ENCODE measurements at regions not wholly inside any gene's neighbourhood (a gene's known extent, or its start where the extent isn't known, plus 50 kb on each side); places are given as distances from the start of the nearest gene placed in this dataset.

DNA sequence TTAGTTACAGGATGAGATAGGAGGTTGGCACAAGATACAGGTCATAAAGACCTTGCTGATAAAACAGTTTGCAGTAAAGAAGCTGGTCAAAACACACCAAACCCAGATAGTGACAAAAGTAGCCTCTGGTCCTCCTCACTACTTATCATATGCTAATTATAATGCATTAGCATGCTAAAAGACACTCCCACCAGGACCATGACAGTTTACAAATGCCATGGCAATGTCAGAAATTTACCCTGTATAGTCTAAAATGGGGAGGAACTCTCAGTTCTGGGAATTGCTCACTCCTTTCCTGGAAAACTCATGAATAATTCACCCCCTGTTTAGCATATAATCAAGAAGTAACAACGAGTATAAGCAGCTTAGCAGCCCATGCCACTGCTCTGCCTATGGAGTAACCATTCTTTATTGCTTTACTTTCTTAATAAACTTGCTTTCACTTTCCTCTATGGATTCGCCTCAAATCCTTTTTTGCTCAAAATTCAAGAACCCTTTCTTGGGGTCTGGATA lies 1254.4 kb downstream of the PCDH7 start:
- TF ChIP-seq, protein P1, sequence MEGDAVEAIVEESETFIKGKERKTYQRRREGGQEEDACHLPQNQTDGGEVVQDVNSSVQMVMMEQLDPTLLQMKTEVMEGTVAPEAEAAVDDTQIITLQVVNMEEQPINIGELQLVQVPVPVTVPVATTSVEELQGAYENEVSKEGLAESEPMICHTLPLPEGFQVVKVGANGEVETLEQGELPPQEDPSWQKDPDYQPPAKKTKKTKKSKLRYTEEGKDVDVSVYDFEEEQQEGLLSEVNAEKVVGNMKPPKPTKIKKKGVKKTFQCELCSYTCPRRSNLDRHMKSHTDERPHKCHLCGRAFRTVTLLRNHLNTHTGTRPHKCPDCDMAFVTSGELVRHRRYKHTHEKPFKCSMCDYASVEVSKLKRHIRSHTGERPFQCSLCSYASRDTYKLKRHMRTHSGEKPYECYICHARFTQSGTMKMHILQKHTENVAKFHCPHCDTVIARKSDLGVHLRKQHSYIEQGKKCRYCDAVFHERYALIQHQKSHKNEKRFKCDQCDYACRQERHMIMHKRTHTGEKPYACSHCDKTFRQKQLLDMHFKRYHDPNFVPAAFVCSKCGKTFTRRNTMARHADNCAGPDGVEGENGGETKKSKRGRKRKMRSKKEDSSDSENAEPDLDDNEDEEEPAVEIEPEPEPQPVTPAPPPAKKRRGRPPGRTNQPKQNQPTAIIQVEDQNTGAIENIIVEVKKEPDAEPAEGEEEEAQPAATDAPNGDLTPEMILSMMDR (IDR thresholded peaks at IDR 0.05; ENCODE audit: low read depth, low read length): no peak
- no peak for DNase-seq (ENCODE audit: extremely low read depth, low read depth)

DNA sequence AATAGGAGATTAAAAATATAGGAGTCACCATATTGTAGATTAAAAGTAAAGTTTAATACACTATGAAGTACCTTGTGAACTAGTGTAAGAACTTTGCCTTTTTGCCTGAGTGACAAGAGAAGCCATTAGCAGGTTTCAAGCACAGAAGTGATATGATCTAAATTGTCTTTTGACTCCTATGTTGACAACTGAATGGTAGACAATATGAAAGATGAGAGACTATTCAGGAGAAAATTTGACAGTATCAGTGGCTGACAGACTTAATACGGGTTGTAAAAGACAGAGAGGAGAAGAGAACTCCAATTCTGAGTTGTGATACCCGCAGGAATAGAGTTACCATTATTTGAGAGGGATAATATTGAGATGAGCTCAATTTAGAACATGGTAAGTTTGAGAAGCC lies 1259.8 kb downstream of the PCDH7 start:
- DNase-seq (ENCODE audit: extremely low read depth, low read depth): no peak
- TF ChIP-seq, protein P1 (IDR thresholded peaks at IDR 0.05; ENCODE audit: low read depth, low read length): no peak

DNA sequence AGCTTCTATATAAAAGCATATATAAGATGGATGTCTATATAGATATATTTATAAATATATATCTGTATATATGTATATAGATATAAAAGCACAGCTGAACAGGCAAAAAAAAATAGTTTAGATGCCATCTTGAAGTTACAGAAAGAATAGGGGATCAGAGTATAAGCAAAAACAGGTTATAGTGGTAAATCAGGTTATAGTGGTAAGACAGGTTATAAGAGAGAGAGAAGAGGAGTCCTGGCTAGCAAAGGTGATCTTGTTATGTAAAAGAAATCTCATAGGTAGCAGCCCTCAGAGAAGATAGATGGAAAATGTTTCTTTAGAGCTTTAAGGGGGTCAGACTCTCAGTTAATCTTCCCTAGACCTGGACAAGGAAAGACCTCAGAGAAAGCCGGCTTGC lies 1263.1 kb downstream of the PCDH7 start:
- no peak for DNase-seq (ENCODE audit: extremely low read depth, low read depth)
- TF ChIP-seq, protein P1 (IDR thresholded peaks at IDR 0.05; ENCODE audit: low read depth, low read length): no peak

DNA sequence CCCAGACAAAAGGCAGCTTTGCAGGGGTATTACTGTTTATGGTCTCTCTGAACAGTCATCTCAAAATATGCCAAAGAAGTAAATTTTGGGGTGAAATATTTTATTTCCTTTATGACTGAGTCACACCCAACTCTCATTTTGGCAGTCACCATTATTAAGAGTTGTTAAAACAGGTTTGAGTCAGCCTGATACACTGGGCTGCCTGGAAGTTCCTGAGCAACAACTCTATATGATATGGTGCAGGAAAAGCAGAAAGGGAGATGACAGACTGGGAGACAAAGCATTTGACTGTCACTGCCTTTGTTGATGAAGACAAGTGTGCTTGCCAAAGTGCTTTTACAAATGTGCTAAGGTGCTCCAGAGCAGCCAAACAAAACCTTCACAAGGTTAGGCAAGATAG lies 1263.5 kb downstream of the PCDH7 start:
- TF ChIP-seq, protein P1 (IDR thresholded peaks at IDR 0.05; ENCODE audit: low read depth, low read length): no peak
- no peak for DNase-seq (ENCODE audit: extremely low read depth, low read depth)

DNA sequence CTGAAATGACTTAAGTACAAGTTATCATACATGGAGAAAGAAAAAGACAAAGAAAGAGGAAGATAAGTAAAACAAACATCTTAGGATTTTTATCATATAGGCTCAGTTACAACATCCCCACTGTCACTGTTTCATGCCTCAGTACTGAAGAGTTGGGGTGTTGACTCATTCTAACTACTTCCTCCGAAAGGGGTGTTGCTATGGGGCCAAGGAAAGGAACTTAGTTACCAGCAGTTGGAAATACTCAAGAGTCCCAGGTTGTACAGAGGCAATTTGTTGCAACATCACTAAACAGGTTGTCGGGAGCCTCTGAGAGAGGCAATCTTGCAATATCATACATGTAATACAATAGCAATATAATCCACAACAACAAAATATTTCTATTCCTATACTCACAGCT lies 1264.7 kb downstream of the PCDH7 start:
- TF ChIP-seq, protein P1 (IDR thresholded peaks at IDR 0.05; ENCODE audit: low read depth, low read length): no peak
- no peak for DNase-seq (ENCODE audit: extremely low read depth, low read depth)

DNA sequence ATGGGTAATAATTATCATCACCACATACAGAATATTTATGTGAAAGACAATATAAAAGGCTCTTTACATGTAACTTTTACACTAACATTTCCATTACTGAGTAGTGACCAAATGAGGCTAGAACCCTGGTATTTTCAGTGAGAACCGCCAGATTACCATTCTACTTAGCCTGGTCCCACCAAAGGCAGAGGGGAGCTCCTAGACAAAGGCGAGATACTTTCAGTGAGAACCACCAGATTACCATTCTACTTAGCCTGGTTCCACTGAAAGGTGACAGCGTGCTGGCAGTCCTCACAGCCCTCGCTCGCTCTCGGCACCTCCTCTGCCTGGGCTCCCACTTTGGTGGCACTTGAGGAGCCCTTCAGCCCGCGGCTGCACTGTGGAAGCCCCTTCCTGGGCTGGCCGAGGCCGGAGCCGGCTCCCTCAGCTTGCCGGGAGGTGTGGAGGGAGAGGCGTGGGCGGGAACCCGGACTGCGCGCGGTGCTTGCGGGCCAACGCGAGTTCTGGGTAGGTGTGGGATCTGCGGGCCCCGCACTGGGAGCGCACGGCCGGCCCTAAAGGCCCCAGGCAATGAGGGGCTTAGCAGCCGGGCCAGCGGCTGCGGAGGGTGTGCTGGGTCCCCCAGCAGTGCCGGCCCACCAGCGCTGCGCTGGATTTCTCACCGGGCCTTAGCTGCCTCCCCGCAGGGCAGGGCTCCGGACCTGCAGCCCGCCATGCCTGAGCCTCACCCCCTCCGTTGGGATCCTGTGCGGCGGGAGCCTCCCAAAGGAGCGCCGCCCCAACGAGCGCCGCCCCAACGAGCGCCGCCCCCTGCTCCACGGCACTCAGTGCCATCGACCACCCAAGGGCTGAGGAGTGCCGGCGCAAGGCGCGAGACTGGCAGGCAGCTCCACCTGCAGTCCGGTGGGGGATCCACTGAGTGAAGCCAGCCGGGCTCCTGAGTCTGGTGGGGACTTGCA lies 1276.1 kb downstream of the PCDH7 start:
- no peak for DNase-seq (ENCODE audit: extremely low read depth, low read depth)
- TF ChIP-seq, protein P1 (IDR thresholded peaks at IDR 0.05; ENCODE audit: low read depth, low read length): no peak

DNA sequence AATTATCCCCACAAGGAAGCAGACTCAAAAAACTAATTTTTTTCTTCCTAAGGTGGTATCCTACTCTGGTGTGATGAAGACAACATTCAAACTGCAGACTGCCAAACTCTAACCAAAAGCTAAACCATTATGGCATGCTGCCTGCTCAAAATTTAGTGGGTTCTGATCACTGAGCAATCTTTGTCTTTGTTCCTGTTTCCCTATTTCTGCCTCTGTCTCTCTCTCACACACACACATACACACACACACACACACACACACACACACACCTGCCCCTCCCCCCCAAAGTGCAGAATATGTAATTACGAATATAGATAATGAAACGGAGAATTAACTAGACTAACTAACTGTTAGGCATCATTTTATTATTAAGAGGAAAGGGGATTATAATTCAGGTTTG lies 1278.6 kb downstream of the PCDH7 start:
- TF ChIP-seq, protein P1 (IDR thresholded peaks at IDR 0.05; ENCODE audit: low read depth, low read length): no peak
- no peak for DNase-seq (ENCODE audit: extremely low read depth, low read depth)
